HEK293 (cell line): ENCODE measurements at regions not wholly inside any gene's neighbourhood (a gene's known extent, or its start where the extent isn't known, plus 50 kb on each side); places are given as distances from the start of the nearest gene placed in this dataset.

Experiments
- CTCF ChIA-PET: fragments of 350-600 bp; formaldehyde crosslinking; extraction: SDS; loops from one replicate; lab custom pipeline; 2021; ENCODE audit warnings: antibody characterized with exemption; lab: Yijun Ruan, JAX
- POLR2A ChIA-PET: fragments of 300-600 bp; formaldehyde crosslinking; extraction: SDS; loops from one replicate; lab custom pipeline; 2020; ENCODE audit warnings: antibody characterized with exemption, inconsistent platforms; lab: Yijun Ruan, JAX
- H3K27ac ChIP-seq: fragments of 200-500 bp; sonication (Bioruptor generic); 2 replicates; pipeline ENCODE4 v1.5.1; 2014; ENCODE audit warnings: low read depth, low read length, control low read depth, inconsistent platforms; ENCODE audit errors: extremely low read depth
- H3K36me3 ChIP-seq, 2 experiments: fragments of 200-500 bp in 1 of 2; sonication (Bioruptor generic) in 1 of 2; 1 replicate in 1 of 2; 2 replicates in 1 of 2; pipeline ENCODE4 v1.5.1; 2014 to 2017; ENCODE audit warnings: inconsistent platforms in 2 of 2, low read length in 2 of 2; ENCODE audit not compliant: control insufficient read depth in 2 of 2, insufficient read depth in 1 of 2
- H3K4me1 ChIP-seq: fragments of 200-500 bp; sonication (Bioruptor generic); 2 replicates; pipeline ENCODE4 v1.5.1; 2014; ENCODE audit warnings: mild to moderate bottlenecking, low read length, inconsistent platforms; ENCODE audit not compliant: control insufficient read depth, insufficient read depth
- H3K4me3 ChIP-seq: 2 replicates; pipeline ENCODE4 v1.5.1; 2011; ENCODE audit warnings: low read depth, mild to moderate bottlenecking, control low read depth, low read length, moderate library complexity
- H3K9me3 ChIP-seq: fragments of 200-500 bp; sonication (Bioruptor generic); 2 replicates; pipeline ENCODE4 v1.5.1; 2014; ENCODE audit warnings: low read depth, low read length, inconsistent platforms; ENCODE audit not compliant: control insufficient read depth, insufficient read depth
- ATF2 ChIP-seq: fragments of 450-650 bp; formaldehyde crosslinking; IDR thresholded peaks from 2 replicates; pipeline ENCODE4 v1.5.1; 2016; ENCODE audit warnings: missing biosample characterization, missing genetic modification characterization, low read depth
- BCL11A ChIP-seq: fragments of 450-650 bp; formaldehyde crosslinking; IDR thresholded peaks from 2 replicates; pipeline ENCODE4 v1.5.1; 2016; ENCODE audit warnings: low read depth, missing biosample characterization, missing genetic modification characterization
- FEZF1 ChIP-seq: fragments of 450-650 bp; formaldehyde crosslinking; IDR thresholded peaks from 2 replicates; pipeline ENCODE4 v1.5.1; 2016; ENCODE audit warnings: missing biosample characterization, missing genetic modification characterization
- HOXA7 ChIP-seq: sonication (generic); formaldehyde crosslinking; IDR thresholded peaks from 2 replicates; pipeline ENCODE4 v1.8.1; 2022; ENCODE audit warnings: missing genetic modification reagents, borderline replicate concordance
- INSM2 ChIP-seq: fragments of 450-650 bp; formaldehyde crosslinking; IDR thresholded peaks from 2 replicates; pipeline ENCODE4 v1.5.1; 2016; ENCODE audit warnings: missing biosample characterization, missing genetic modification characterization
- OSR2 ChIP-seq: fragments of 450-650 bp; formaldehyde crosslinking; IDR thresholded peaks from 2 replicates; pipeline ENCODE4 v1.5.1; 2016; ENCODE audit warnings: missing biosample characterization, missing genetic modification characterization
- REST ChIP-seq: fragments of 450-650 bp; formaldehyde crosslinking; IDR thresholded peaks from 2 replicates; pipeline ENCODE4 v1.5.1; 2016; ENCODE audit warnings: missing biosample characterization, missing genetic modification characterization
- SCRT1 ChIP-seq: fragments of 450-650 bp; formaldehyde crosslinking; IDR thresholded peaks from 2 replicates; pipeline ENCODE4 v1.5.1; 2016; ENCODE audit warnings: missing biosample characterization, missing genetic modification characterization, borderline replicate concordance
- TSHZ1 ChIP-seq: fragments of 450-650 bp; formaldehyde crosslinking; IDR thresholded peaks from 2 replicates; pipeline ENCODE4 v1.5.1; 2016; ENCODE audit warnings: missing biosample characterization, missing genetic modification characterization, borderline replicate concordance
- WT1 ChIP-seq: fragments of 450-650 bp; formaldehyde crosslinking; IDR thresholded peaks from 2 replicates; pipeline ENCODE4 v1.5.1; 2016; ENCODE audit warnings: missing biosample characterization, missing genetic modification characterization
- YY1 ChIP-seq: fragments of 450-650 bp; formaldehyde crosslinking; IDR thresholded peaks from 2 replicates; pipeline ENCODE4 v1.5.1; 2018; ENCODE audit warnings: missing biosample characterization, missing genetic modification characterization
- ZBTB1 ChIP-seq: fragments of 450-650 bp; formaldehyde crosslinking; IDR thresholded peaks from 2 replicates; pipeline ENCODE4 v1.5.1; 2016; ENCODE audit warnings: missing biosample characterization, missing genetic modification characterization
- ZBTB26 ChIP-seq: fragments of 450-650 bp; formaldehyde crosslinking; optimal IDR thresholded peaks from 2 replicates; pipeline ENCODE3; 2016; ENCODE audit warnings: missing biosample characterization, mild to moderate bottlenecking, missing genetic modification characterization
- ZBTB8A ChIP-seq: fragments of 450-650 bp; formaldehyde crosslinking; IDR thresholded peaks from 2 replicates; pipeline ENCODE4 v1.5.1; 2016; ENCODE audit warnings: missing biosample characterization, missing genetic modification characterization
- ZNF112 ChIP-seq: fragments of 450-650 bp; formaldehyde crosslinking; IDR thresholded peaks from 2 replicates; pipeline ENCODE4 v1.5.0; 2017; ENCODE audit warnings: missing biosample characterization, missing genetic modification characterization
- ZNF133 ChIP-seq: fragments of 450-650 bp; formaldehyde crosslinking; IDR thresholded peaks from 2 replicates; pipeline ENCODE4 v1.5.1; 2016; ENCODE audit warnings: missing biosample characterization, missing genetic modification characterization
- ZNF175 ChIP-seq: fragments of 450-650 bp; formaldehyde crosslinking; IDR thresholded peaks from 2 replicates; pipeline ENCODE4 v1.5.1; 2016; ENCODE audit warnings: missing biosample characterization, missing genetic modification characterization
- ZNF2 ChIP-seq: fragments of 450-650 bp; formaldehyde crosslinking; IDR thresholded peaks from 2 replicates; pipeline ENCODE4 v1.5.1; 2016; ENCODE audit warnings: missing biosample characterization, missing genetic modification characterization
- ZNF354C ChIP-seq: fragments of 450-650 bp; formaldehyde crosslinking; IDR thresholded peaks from 2 replicates; pipeline ENCODE4 v1.5.1; 2016; ENCODE audit warnings: missing biosample characterization, missing genetic modification characterization, low read depth, borderline replicate concordance
- ZNF398 ChIP-seq: fragments of 450-650 bp; formaldehyde crosslinking; IDR thresholded peaks from 2 replicates; pipeline ENCODE4 v1.5.1; 2017; ENCODE audit warnings: missing biosample characterization, missing genetic modification characterization
- ZNF549 ChIP-seq: fragments of 450-650 bp; IDR thresholded peaks from 2 replicates; pipeline ENCODE4 v1.5.1; 2018; ENCODE audit warnings: missing biosample characterization, missing genetic modification characterization, mild to moderate bottlenecking, inconsistent platforms, moderate library complexity
- ZNF558 ChIP-seq: fragments of 450-650 bp; formaldehyde crosslinking; IDR thresholded peaks from 2 replicates; pipeline ENCODE4 v1.5.1; 2016; ENCODE audit warnings: missing biosample characterization, missing genetic modification characterization
- ZNF677 ChIP-seq: fragments of 450-650 bp; IDR thresholded peaks from 2 replicates; pipeline ENCODE4 v1.5.0; 2018; ENCODE audit warnings: missing biosample characterization, mild to moderate bottlenecking, missing genetic modification characterization, moderate library complexity
- ZNF747 ChIP-seq: fragments of 450-650 bp; formaldehyde crosslinking; IDR thresholded peaks from 2 replicates; pipeline ENCODE4 v1.5.1; 2016; ENCODE audit warnings: missing biosample characterization, missing genetic modification characterization

GRCh38 chr13:99886706-99887105 lies 84.9 kb downstream of the ZIC5 start:
- TF ChIP-seq ZNF112 (tag by site-specific recombination): no peak
- no peak for TF ChIP-seq ZNF398 (tag by site-specific recombination)
- TF ChIP-seq ATF2 (tag by site-specific recombination): no peak
- no peak for TF ChIP-seq ZNF2 (tag by site-specific recombination)
- no peak for TF ChIP-seq SCRT1 (tag by site-specific recombination)
- TF ChIP-seq FEZF1: no peak
- TF ChIP-seq ZNF549 (tag by site-specific recombination): no peak
- no peak for TF ChIP-seq ZNF354C
- no peak for TF ChIP-seq YY1 (tag by site-specific recombination)
- TF ChIP-seq BCL11A (tag by site-specific recombination): no peak
- no peak for TF ChIP-seq WT1
- TF ChIP-seq ZNF677: no peak
- TF ChIP-seq OSR2 (tag by site-specific recombination): no peak
- no peak for TF ChIP-seq REST (tag by site-specific recombination)
- H3K27ac ChIP-seq: no peak overlapping the region
- CTCF ChIA-PET: interaction anchor here (1.7 kb wide), 1 partner anchor 13 kb away, joined by 7 read pairs; no protein-coding TSS in a partner anchor
- no peak overlapping the region for H3K4me3 ChIP-seq
- no peaks in the 10 kb centered on the region for H3K4me1 ChIP-seq
- POLR2A ChIA-PET: no interaction called here
- no peaks in the 10 kb centered on the region for H3K9me3 ChIP-seq
- H3K36me3 ChIP-seq: no peaks in the 10 kb centered on the region

- POLR2A ChIA-PET: no interaction called here
- H3K9me3 ChIP-seq: no peaks in the 10 kb centered on the region
- no peaks in the 10 kb centered on the region for H3K36me3 ChIP-seq
- H3K4me3 ChIP-seq: no peak overlapping the region
- no peak overlapping the region for H3K27ac ChIP-seq
- no peaks in the 10 kb centered on the region for H3K4me1 ChIP-seq
- CTCF ChIA-PET: interaction anchor here (0.6 kb wide), 1 partner anchor 194 kb away, joined by 3 read pairs; no protein-coding TSS in a partner anchor
- TF ChIP-seq HOXA7 (CRISPR knock-in tag) (no peak), ZBTB26 (tag by site-specific recombination) (no peak), ZNF747 (tag by site-specific recombination) (no peak), ZNF558 (no peak), INSM2 (tag by site-specific recombination) (no peak), TSHZ1 (no peak), ZBTB8A (tag by site-specific recombination) (no peak), ZNF133 (tag by site-specific recombination) (no peak), ZBTB1 (tag by site-specific recombination) (no peak), ZNF175 (tag by site-specific recombination) (no peak)
These were observed 86.7 kb downstream of the ZIC5 start for GRCh38 chr13:99884913-99885312.
